NB4 (cell line): ENCODE measurements at regions not wholly inside any gene's neighbourhood (a gene's known extent, or its start where the extent isn't known, plus 50 kb on each side); places are given as distances from the start of the nearest gene placed in this dataset.

Experiments
- POLR2A ChIP-seq: IDR thresholded peaks from 2 replicates; pipeline ENCODE4 v1.6.1; 2011; ENCODE audit warnings: mild to moderate bottlenecking; ENCODE audit not compliant: insufficient read length; ENCODE audit errors: extremely low read depth
- TF ChIP-seq, protein P1 (sequence below): IDR thresholded peaks from one replicate; pipeline ENCODE4 v1.5.1; 2012; ENCODE audit warnings: low read depth, low read length
- TF ChIP-seq, protein P2 (sequence below): IDR thresholded peaks from 2 replicates; pipeline ENCODE4 v1.6.1; 2011; ENCODE audit warnings: low read depth, low read length

DNA sequence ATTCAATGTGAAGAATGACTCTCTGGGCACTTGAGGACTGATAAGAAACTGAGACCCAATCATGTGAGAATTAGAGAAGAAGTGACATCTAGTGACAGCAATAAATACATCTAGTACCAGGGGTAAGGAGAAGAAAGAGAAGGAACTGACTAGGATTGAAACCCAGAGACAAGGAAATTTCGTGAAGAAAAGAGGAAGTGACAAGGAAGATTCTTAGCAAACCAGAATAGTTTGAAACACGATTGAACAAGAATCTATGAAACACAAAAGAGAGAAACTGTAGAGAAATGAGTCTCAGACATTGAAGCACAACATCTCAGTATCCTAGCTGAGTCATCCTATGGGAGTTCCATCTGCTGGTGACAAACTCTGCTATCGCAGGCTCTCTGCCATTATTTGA, 571.9 kb upstream of the PKDCC start:
- TF ChIP-seq, protein P1, sequence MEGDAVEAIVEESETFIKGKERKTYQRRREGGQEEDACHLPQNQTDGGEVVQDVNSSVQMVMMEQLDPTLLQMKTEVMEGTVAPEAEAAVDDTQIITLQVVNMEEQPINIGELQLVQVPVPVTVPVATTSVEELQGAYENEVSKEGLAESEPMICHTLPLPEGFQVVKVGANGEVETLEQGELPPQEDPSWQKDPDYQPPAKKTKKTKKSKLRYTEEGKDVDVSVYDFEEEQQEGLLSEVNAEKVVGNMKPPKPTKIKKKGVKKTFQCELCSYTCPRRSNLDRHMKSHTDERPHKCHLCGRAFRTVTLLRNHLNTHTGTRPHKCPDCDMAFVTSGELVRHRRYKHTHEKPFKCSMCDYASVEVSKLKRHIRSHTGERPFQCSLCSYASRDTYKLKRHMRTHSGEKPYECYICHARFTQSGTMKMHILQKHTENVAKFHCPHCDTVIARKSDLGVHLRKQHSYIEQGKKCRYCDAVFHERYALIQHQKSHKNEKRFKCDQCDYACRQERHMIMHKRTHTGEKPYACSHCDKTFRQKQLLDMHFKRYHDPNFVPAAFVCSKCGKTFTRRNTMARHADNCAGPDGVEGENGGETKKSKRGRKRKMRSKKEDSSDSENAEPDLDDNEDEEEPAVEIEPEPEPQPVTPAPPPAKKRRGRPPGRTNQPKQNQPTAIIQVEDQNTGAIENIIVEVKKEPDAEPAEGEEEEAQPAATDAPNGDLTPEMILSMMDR, result no peak
- no peak for TF ChIP-seq POLR2A
- TF ChIP-seq, protein P2, sequence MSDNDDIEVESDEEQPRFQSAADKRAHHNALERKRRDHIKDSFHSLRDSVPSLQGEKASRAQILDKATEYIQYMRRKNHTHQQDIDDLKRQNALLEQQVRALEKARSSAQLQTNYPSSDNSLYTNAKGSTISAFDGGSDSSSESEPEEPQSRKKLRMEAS, result no peak
